HUDEP-2 (cell line): ENCODE measurements at regions not wholly inside any gene's neighbourhood (a gene's known extent, or its start where the extent isn't known, plus 50 kb on each side); places are given as distances from the start of the nearest gene placed in this dataset.
"Not testable (repeated sequence)": the region's sequence is repeated elsewhere in the genome, so short reads cannot be mapped to it uniquely, and the experiment has no call there.

Experiments
- DNase-seq, 76 experiments: peaks; one replicate each; lab custom pipeline; 2025; ENCODE audit not compliant: unreplicated experiment in 76 of 76; lab: John Stamatoyannopoulos, UW

GRCh38 chr11:133653336-133653735, 121.0 kb upstream of the OPCML start:
- no peak for DNase-seq

DNA sequence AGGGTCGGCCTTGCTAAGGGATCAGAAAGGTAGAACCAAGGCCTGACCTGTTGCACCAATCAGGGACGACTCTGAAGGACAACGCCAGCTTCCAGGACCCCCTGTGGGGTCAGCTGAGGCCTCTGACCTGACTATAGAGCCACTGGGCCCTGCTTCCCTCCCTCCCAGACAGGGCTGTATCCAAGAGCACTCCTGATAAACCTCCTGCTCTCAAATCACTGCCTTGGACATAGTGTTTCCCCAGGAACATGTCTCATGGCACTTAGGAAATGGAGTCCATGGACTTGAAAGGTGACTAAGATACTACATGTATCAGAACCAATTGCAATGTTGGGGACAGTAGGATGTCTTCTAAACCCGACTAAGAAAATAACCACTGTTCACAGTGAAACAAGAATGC, 117.8 kb upstream of the OPCML start:
- no peak for DNase-seq

GRCh38 chr11:133649040-133649439, 116.7 kb upstream of the OPCML start:
- DNase-seq: no peak

DNA sequence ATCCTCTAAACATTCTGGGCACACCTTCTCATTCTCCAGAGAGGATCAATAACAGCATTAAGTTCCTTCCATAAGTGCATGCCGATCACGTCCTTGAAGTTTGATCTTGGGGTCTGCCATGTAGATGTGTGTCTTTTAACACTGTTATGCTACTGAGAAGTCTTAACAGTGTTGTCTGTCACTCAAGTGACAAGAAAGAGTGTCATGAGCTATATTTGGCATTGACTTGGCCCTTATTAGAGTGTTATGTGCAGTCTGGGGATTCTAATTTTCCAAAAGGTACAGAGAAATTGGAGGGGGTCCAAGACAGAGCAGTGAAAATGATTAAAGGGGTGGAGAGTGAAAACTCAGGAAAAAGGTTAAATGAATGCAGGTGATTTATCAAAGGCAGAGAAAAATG, 107.1 kb upstream of the OPCML start:
- no peak for DNase-seq

GRCh38 chr11:133638921-133639320, 106.6 kb upstream of the OPCML start:
- no peak for DNase-seq

DNA sequence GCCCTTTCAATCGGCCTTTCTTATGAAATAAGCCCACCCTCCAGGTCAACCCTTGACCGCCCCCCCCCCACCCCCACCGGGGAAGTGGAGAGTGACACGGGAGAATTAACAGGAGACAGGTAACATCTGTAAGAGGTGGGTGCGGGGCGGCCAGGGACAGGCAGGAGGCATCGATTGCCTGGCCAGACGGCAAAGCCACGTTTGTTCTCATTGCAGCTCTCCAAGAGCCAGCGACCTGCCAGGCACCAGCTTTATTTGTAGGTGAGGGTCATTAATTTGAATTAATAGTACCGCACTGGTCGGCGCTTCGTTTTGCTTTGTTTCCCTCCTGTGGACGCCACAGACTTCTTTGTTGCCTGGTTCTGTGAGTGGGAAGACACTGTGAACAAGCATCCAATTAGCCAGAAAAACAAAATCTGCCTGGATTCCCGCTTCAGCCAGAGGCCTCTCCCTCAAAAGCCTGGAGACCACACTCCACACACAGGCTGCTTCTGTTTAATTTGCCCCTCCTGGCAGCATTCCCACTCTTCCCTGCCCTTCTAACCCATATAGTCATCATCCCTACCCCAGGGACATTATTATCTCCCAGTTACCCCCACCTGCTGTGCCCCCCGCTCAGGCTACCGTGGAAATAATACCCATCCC, 104.5 kb upstream of the OPCML start:
- DNase-seq: no peak

- no peak for DNase-seq
Measured at GRCh38 chr11:133635244-133635739, 103.0 kb upstream of the OPCML start.

DNA sequence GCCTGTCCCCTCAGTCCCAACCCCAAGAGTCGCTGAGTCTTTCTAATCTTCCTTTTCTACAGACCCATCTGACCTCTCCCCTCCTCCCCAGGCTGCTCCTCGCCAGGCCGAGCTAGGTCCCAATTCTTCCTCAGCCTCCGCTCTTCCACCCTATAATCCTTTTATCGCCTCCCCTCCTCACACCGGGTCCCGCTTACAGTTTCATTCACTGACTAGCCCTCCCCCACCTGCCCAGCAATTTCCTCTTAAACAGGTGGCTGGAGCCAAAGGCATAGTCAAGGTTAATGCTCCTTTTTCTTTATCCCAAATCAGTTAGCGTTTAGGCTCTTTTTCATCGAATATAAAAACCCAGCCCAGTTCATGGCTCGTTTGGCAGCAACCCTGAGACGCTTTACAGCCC, 96.1 kb upstream of the OPCML start:
- DNase-seq: not testable (repeated sequence)

DNA sequence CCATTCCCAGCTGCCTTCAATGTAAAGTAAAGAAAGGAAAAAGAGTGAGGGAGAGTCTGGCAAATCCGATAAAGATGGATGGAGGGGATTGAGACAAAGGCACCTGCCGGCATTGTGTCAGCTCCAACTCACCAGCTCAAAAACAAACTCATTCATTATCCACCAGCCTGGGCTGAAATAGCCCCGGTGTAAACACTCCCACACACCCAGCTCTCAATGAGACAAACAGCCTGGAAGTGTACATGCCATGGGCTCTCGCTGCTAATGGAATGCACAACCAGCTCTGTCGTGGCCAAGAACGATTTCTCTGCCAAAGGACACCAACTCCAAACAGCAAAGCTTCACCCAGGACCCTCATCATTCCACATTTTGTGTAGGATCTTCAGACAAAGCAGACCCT, 89.3 kb upstream of the OPCML start:
- DNase-seq: no peak

GRCh38 chr11:133619973-133620372, 87.7 kb upstream of the OPCML start:
- no peak for DNase-seq

DNA sequence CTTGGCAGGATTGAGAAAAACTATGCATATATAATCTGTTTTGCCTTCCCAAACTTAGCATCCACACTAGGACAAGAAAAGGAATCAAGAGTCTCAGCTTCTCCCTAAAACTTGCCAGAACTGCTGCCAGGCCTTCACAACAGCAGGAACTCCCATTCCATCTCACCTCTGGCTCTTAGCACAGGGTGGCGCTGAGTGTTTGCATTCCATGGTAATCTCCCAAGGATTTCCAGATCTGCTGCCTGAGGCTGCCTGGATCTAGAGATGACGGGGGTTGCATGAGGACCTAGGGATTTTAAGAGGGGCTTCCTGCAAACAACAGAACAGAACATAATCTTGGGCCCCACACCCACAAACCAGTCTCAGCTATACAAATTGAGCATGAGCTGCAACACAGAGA, 87.1 kb upstream of the OPCML start:
- no peak for DNase-seq

DNA sequence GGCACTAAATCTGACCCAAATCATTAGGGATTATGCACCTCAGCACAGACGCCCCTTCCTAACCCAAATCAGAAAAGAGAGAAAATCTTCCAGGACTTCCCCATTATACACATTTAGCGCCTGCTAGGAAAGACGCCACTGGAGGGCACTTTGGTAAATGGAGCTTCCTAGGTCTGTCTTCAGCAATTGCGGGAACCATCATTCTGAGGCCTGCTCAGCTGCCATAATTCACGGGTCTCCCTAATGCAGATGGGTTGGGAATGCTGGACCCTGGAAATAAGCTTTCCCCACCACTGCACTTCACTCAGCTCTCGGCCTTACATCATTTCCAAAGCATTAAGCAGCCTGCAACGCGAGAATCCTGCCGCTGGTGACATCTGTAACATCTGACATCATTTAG, 86.2 kb upstream of the OPCML start:
- DNase-seq: no peak

- DNase-seq: no peak
Measured at GRCh38 chr11:133608496-133608895, 76.2 kb upstream of the OPCML start.

GRCh38 chr11:133606124-133606523, 73.8 kb upstream of the OPCML start:
- no peak for DNase-seq

- no peak for DNase-seq
Measured at GRCh38 chr11:133605482-133605881, 73.2 kb upstream of the OPCML start.

GRCh38 chr11:133601641-133602040, 69.3 kb upstream of the OPCML start:
- DNase-seq: no peak

DNA sequence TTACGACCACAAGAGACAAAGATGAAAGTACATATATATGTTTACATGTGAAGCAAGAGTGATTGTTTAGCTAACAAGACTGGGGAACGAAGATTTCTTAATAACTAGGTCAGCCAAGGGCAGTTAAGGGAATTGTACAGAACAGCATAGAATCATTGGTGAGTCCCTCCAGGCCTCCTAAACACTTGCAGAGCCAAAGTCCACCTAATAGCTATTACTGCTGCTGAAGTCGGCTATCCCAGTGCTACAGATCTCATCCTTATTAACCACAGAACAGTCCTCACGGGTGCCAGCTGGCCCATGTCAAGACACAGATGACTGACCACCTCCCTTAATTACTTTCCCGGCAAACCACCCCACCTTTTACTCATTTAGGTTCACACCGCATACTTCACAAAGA, 68.5 kb upstream of the OPCML start:
- no peak for DNase-seq

GRCh38 chr11:133600306-133600705, 68.0 kb upstream of the OPCML start:
- DNase-seq: no peak

- DNase-seq: no peak
Measured at GRCh38 chr11:133598906-133599305, 66.6 kb upstream of the OPCML start.

DNA sequence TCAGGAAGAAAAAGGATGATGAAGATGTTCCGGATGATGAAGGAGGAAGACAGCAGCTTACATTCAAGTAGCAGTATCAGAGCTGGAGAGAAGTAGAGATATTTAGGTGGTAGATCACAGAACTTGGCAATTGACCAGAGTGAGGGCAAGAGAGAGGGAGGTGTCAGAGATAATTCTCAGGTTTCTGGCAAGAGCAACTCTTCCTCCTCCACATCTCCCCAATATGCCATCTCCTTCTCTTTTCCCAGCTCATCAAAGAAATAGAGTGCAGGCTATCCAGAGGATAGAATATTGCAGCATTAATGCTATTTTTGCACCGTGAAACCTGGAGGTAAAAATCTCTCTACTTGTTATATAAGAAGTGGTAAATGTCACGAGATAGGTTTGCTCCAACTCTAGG, 64.9 kb upstream of the OPCML start:
- DNase-seq: no peak

DNA sequence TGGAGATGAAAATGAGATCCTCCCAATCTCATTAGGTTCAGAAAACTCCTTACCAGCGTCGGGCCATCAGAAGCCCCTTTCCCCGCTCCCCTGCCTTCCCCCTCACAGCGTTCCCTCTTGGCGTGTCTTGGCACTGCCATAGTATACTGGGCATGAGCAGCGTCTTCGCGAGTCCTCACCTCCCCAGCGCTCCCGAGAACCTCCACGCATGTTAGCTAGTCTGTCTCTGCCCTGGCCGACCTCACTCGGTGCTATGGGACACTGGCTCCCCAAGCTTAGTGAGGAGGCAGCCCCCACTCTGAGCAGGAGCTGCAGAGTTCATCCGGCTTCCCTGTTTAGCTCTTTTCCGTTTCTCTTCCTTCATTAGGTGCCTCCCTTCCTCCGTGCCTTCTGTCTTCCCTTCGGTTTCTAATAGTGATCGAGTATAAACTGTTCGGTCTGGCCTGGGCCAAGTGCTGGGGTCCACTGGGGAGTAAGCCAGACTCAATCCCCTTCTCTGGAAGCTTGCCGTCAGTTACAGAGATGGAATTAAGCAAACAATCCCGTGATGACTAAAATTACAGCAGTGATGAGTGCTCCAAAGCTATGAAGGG, 63.8 kb upstream of the OPCML start:
- DNase-seq: no peak

GRCh38 chr11:133593036-133593435, 60.7 kb upstream of the OPCML start:
- DNase-seq: no peak
